C4-2B (cell line): ENCODE measurements at regions not wholly inside any gene's neighbourhood (a gene's known extent, or its start where the extent isn't known, plus 50 kb on each side); places are given as distances from the start of the nearest gene placed in this dataset.

Source experiments
- CTCF ChIP-seq: fragments of 450-650 bp; conservative IDR thresholded peaks from 2 replicates; pipeline ENCODE4 v1.5.1; 2017; ENCODE audit warnings: mild to moderate bottlenecking
- ZFX ChIP-seq: fragments of 450-650 bp; IDR thresholded peaks from 2 replicates; pipeline ENCODE4 v1.6.1; 2017

DNA sequence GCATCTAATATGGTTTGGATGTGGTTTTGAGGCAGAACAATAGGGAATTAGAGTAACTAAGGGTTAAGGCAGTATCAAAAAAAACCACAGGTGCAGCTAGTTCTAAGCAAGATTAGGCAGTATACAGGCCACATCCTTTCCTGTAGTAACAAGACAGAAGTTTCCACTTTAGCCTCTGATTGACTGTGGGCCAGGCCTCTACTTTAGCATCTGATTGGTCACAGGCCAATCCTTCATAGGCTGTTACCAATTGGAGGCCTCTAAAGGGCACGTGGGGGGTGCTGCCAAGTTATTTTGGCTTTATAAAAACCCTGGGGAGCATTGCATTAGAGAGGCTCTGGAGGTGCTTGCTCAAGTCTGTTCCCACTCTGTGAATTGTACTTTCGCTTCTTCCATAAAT is 144.1 kb upstream of the ST8SIA4 start:
- no peak for TF ChIP-seq CTCF
- TF ChIP-seq ZFX, result no peak
